ENCODE measurements at regions not wholly inside any gene's neighbourhood (a gene's known extent, or its start where the extent isn't known, plus 50 kb on each side); places are given as distances from the start of the nearest gene placed in this dataset.

GRCh38 chrX:121853762-121854613, 806.6 kb downstream of the GLUD2 start:
- TF ChIP-seq, protein P1, sequence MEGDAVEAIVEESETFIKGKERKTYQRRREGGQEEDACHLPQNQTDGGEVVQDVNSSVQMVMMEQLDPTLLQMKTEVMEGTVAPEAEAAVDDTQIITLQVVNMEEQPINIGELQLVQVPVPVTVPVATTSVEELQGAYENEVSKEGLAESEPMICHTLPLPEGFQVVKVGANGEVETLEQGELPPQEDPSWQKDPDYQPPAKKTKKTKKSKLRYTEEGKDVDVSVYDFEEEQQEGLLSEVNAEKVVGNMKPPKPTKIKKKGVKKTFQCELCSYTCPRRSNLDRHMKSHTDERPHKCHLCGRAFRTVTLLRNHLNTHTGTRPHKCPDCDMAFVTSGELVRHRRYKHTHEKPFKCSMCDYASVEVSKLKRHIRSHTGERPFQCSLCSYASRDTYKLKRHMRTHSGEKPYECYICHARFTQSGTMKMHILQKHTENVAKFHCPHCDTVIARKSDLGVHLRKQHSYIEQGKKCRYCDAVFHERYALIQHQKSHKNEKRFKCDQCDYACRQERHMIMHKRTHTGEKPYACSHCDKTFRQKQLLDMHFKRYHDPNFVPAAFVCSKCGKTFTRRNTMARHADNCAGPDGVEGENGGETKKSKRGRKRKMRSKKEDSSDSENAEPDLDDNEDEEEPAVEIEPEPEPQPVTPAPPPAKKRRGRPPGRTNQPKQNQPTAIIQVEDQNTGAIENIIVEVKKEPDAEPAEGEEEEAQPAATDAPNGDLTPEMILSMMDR (IDR thresholded peaks at IDR 0.05): no peak
- TF ChIP-seq EZH2 (IDR thresholded peaks at IDR 0.05; ENCODE audit: borderline replicate concordance, insufficient read depth, low read depth, low read length, poor library complexity, severe bottlenecking): no peak

All from B cell (primary cell).